ENCODE measurements at regions not wholly inside any gene's neighbourhood (a gene's known extent, or its start where the extent isn't known, plus 50 kb on each side); places are given as distances from the start of the nearest gene placed in this dataset.

- Histone ChIP-seq H3K4me3 (ENCODE audit: low read length) (no peak overlapping the region), H3K9me2 (replicated peaks; ENCODE audit: control insufficient read depth, low read length) (no peaks in the 10 kb centered on the region), H3K27me3 (ENCODE audit: control insufficient read depth, low read length) (no peaks in the 10 kb centered on the region; the same call in 1 of the 2 replicates), H3K27ac (ENCODE audit: low read depth, low read length) (no peak overlapping the region), H3F3A (ENCODE audit: control insufficient read depth, insufficient read depth) (no peaks in the 10 kb centered on the region), H3K79me2 (ENCODE audit: control insufficient read depth, low read length) (no peaks in the 10 kb centered on the region), H4K20me1 (ENCODE audit: control insufficient read depth, insufficient read depth, low read depth, low read length) (no peaks in the 10 kb centered on the region), H3K4me2 (ENCODE audit: low read length) (no peak overlapping the region), H3K4me1 (ENCODE audit: control insufficient read depth, low read length) (no peaks in the 10 kb centered on the region), H3K9me3 (ENCODE audit: control insufficient read depth, insufficient read depth, low read length) (peaks cover 3% of the 10 kb centered on the region; the same call in 1 of the 2 replicates), H3K36me3 (ENCODE audit: control insufficient read depth, low read length) (no peaks in the 10 kb centered on the region)
- TF ChIP-seq CTCF (IDR thresholded peaks at IDR 0.05; ENCODE audit: low read depth, low read length, poor library complexity, severe bottlenecking) (no peak), EZH2phosphoT487 (IDR thresholded peaks at IDR 0.05; ENCODE audit: borderline replicate concordance, low read length) (no peak)
Observed at GRCh38 chr2:7363906-7364305, 446.7 kb downstream of the RNF144A start.

GRCh38 chr2:7368211-7368610 is 451.0 kb downstream of the RNF144A start:
- H3K4me2 ChIP-seq (ENCODE audit: low read length) = no peak overlapping the region
- no peaks in the 10 kb centered on the region for H3K79me2 ChIP-seq (ENCODE audit: control insufficient read depth, low read length)
- no peaks in the 10 kb centered on the region for H3K36me3 ChIP-seq (ENCODE audit: control insufficient read depth, low read length)
- no peaks in the 10 kb centered on the region for H3K4me1 ChIP-seq (ENCODE audit: control insufficient read depth, low read length)
- H4K20me1 ChIP-seq (ENCODE audit: control insufficient read depth, insufficient read depth, low read depth, low read length) = no peaks in the 10 kb centered on the region
- no peak overlapping the region for H3K27ac ChIP-seq (ENCODE audit: low read depth, low read length)
- no peaks in the 10 kb centered on the region for H3K9me2 ChIP-seq (replicated peaks; ENCODE audit: control insufficient read depth, low read length)
- peaks cover 4% of the 10 kb centered on the region; the same call in 1 of the 2 replicates for H3K9me3 ChIP-seq (ENCODE audit: control insufficient read depth, insufficient read depth, low read length)
- H3K27me3 ChIP-seq (ENCODE audit: control insufficient read depth, low read length) = no peaks in the 10 kb centered on the region
- no peak for TF ChIP-seq CTCF (IDR thresholded peaks at IDR 0.05; ENCODE audit: low read depth, low read length, poor library complexity, severe bottlenecking)
- TF ChIP-seq EZH2phosphoT487 (IDR thresholded peaks at IDR 0.05; ENCODE audit: borderline replicate concordance, low read length) = no peak
- no peak overlapping the region for H3K4me3 ChIP-seq (ENCODE audit: low read length)
- H3F3A ChIP-seq (ENCODE audit: control insufficient read depth, insufficient read depth) = no peaks in the 10 kb centered on the region

- H3K4me3 ChIP-seq (ENCODE audit: low read length) = no peak overlapping the region
- no peaks in the 10 kb centered on the region for H3K79me2 ChIP-seq (ENCODE audit: control insufficient read depth, low read length)
- no peaks in the 10 kb centered on the region for H4K20me1 ChIP-seq (ENCODE audit: control insufficient read depth, insufficient read depth, low read depth, low read length)
- H3K9me3 ChIP-seq (ENCODE audit: control insufficient read depth, insufficient read depth, low read length) = peaks cover 4% of the 10 kb centered on the region; the same call in 1 of the 2 replicates
- no peaks in the 10 kb centered on the region for H3K9me2 ChIP-seq (replicated peaks; ENCODE audit: control insufficient read depth, low read length)
- no peaks in the 10 kb centered on the region for H3K4me1 ChIP-seq (ENCODE audit: control insufficient read depth, low read length)
- no peaks in the 10 kb centered on the region for H3K27me3 ChIP-seq (ENCODE audit: control insufficient read depth, low read length)
- no peaks in the 10 kb centered on the region for H3F3A ChIP-seq (ENCODE audit: control insufficient read depth, insufficient read depth)
- no peak for TF ChIP-seq CTCF (IDR thresholded peaks at IDR 0.05; ENCODE audit: low read depth, low read length, poor library complexity, severe bottlenecking)
- TF ChIP-seq EZH2phosphoT487 (IDR thresholded peaks at IDR 0.05; ENCODE audit: borderline replicate concordance, low read length) = no peak
- H3K4me2 ChIP-seq (ENCODE audit: low read length) = no peak overlapping the region
- H3K27ac ChIP-seq (ENCODE audit: low read depth, low read length) = no peak overlapping the region
- H3K36me3 ChIP-seq (ENCODE audit: control insufficient read depth, low read length) = no peaks in the 10 kb centered on the region
Observed at GRCh38 chr2:7373156-7373555, 455.9 kb downstream of the RNF144A start.

All from DOHH2 (cell line).